ENCODE measurements at regions not wholly inside any gene's neighbourhood (a gene's known extent, or its start where the extent isn't known, plus 50 kb on each side); places are given as distances from the start of the nearest gene placed in this dataset.

DNA sequence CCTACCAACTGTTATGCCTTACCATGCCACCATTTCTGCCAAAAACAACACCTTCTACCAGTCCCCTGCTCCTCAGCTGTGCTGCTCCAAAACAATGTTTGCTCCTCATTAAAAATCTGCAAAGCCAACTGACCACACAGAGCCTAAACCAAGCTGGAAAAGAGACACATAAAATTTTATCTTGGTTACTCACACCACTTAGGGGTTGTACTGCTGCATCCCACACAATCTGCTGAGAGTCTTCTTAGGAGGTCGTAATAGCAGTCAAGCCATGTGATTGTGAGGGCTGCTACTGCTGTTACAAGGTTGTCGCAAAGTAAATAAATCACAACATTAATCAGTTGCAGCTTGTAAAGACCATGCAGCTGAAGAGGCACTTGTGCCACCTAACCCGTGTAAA, 607.4 kb upstream of the FAM241A start:
- TF ChIP-seq, protein P1, sequence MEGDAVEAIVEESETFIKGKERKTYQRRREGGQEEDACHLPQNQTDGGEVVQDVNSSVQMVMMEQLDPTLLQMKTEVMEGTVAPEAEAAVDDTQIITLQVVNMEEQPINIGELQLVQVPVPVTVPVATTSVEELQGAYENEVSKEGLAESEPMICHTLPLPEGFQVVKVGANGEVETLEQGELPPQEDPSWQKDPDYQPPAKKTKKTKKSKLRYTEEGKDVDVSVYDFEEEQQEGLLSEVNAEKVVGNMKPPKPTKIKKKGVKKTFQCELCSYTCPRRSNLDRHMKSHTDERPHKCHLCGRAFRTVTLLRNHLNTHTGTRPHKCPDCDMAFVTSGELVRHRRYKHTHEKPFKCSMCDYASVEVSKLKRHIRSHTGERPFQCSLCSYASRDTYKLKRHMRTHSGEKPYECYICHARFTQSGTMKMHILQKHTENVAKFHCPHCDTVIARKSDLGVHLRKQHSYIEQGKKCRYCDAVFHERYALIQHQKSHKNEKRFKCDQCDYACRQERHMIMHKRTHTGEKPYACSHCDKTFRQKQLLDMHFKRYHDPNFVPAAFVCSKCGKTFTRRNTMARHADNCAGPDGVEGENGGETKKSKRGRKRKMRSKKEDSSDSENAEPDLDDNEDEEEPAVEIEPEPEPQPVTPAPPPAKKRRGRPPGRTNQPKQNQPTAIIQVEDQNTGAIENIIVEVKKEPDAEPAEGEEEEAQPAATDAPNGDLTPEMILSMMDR (IDR thresholded peaks at IDR 0.05) = no peak
- TF ChIP-seq POLR2A (IDR thresholded peaks at IDR 0.05) = no peak
